ENCODE measurements at regions not wholly inside any gene's neighbourhood (a gene's known extent, or its start where the extent isn't known, plus 50 kb on each side); places are given as distances from the start of the nearest gene placed in this dataset.
A peak's percentile ranks its signal among the peaks of the same experiment; 100 is the strongest.

DNA sequence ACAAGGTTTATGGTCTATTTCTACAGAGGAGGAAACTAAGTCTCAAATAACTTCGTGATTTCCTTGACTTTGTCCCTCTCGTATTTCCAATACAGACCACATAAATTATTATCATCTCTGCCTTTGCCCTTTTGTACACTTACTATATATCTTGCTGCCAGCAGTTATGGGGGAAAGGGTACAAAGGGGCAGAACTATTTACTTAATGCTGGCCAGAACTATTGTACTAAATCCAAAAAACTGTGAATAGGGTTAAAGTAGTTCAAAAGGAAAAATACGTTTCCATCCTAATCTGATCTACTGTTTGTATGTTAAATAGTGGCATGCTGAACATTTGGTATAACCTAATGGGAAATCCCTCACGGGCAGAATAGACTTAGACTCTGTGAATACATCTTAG lies 537.3 kb upstream of the SEMA6D start:
- DNase-seq: no peak

DNA sequence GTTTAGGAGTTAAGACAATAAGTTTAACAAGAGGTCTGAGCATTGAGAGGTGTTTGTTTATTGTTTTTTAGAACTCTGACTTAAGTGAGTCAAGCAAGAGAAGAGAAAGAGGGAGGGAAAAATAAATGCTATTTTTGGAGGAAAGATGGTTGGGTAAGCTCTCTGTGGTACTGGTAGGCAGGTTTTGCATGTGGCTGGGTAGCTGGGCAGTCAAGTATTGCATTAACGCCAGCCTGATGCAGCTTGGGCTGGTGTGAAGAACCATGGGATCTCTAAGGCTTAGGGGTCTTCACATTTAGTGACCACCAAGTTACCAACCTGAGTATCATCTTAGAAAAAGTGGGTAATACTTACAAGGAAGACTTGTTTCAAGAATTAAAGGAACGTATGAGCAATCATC lies 534.5 kb upstream of the SEMA6D start:
- no peak for DNase-seq

DNA sequence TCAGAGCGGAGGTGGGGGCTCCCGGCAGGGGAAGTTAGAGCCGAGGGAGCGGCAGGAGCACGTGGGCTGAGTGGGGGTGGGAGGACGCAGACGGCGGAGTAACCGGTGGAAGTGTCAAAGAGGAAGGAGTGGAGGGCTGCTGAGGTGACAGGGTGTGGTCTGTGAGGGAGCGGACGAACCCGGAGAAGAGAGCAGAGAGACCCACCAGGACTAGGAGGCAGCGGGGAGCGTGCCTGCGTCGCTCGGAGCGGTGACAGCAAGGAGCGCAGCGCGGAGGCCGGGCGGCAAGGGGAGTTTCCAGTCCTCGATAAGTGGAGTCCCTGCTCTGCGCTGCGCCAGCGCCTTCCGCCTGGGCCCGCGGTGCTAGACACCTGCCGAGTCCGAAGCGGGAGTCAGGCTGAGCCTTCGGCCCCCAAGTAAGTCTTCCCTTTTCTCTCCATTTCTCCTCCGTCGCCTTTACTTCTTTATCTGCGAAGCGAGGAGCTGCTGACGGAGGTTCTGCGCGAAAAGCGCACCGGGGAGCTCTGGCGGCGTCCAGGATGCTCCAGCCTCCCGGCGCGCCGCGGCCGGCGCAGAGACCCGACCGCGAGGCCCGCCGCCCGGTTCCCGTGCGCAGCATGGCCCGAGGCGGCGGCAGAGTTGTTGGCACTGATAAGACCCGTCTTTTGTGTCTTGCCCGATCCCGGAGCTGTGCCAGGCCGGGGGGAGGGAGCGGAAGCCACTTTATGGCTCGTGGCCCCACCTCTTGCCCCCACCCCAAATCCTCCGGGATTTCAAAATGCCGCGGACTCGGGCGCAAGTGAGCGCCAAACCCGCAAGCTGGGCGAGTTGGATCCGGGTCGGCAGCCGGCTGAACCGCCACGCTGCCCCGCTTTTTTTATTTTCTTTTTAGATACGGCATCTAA lies 533.0 kb upstream of the SEMA6D start:
- no peak for DNase-seq

DNA sequence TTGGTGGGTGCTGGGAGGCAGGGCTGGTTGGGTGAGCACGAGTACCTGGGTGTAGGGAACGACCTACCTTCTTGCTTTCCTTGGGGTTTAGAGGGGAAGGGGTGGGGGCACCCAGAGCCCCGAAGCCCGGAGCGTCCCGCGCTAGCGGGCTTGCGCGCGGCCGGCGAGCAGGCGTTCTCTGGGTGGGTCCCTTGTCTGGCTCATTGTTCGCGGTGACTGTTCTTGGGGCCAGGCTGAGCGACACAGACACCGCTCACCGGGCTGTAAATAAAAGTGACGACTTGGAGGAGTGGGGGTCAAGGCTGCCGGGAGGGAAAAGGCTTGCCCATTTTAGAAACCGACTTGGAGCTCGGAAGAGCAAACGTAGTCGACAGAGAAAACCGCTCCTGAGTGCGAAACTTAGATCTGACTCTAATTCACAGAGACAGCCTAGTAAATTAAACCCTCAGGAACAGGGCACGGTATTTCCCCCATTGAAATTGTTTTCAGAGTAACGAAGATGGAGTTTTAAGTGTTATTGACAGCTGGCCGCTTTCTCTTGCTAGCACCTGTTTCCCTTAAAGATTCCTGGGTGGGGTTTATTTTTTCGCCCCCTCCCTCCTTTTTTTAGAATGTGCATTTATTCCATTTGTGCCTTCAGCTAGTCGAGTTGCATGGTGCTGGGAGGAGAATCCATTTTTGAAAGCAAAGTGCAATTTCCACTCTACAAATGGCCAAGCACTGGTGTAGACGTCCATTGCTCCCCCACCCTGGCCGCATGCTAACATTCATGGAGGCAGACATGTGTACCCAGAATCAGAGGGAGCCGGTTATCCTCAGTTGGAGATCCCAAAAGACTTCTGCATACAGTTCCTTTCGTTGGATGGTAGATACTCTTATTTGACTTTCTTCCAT lies 532.1 kb upstream of the SEMA6D start:
- DNase-seq: no peak

DNA sequence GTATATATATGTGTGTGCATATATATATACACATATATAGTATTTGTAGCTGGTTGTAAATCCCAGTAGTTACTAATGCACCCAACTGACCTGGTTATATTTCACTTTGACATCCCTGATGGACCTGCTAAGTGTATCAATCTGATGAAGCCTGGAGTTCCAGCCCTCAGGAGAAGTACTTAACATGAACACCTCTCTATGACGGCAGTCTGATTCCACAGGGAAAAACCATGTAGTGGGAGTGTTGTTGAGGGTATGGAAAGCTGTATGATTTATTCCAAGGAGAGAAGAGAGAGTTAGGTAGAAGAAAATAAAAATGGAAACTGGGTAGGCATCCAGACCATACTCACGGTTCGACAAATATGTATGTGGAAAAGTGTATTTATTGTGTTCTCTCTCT lies 531.2 kb upstream of the SEMA6D start:
- DNase-seq: no peak

DNA sequence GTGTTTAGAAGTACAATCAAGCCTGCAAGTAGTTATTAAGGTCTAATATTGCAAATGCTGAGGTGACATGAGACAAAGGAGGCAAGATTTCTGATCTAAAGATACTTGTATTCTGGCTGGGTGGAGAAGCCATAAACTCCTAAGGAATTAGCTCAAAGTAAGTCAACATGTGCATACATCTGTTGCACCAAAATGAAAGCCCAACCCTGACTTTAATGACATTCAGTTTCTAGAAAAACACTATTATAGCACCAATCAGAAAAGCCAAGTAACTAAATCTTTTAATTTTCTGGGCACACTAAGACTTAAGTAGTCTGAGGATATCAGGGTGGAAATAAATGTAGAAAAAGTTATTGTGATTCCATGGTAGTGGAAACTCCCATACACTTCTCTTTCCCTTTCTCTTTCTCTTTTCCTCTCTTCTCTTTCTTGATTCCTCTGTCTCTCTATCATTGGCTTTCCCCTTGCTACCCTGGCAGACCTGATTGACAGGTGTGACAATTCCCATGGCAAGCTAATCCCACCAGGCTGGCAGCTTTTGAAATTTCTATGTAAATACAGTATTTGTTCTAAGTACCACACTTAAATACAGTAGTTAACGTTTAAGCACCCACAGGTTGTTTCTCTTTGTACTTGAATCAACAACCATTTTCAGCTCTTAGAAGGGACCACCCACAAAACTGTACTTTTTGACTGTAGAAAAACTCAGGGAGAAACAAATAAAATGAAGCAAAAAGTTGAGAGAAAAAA lies 528.4 kb upstream of the SEMA6D start:
- DNase-seq: no peak

DNA sequence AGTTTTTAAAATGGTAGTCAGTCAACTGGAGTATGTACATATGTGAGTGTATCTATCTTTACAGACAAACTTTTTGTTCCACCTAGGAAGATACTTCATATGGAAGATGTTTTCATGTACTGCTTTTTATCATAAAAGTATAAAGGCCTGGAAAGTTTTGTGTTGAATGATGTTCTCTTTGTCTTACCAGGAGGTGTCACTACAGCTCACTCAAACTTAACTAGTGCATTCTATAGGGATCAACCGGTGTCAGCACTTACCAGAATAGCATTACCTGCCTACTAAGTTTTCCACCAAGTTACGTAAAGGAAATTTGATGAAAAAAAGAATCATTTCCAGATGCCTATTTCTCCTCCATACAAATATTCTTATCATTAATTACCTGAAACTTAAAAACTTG lies 522.6 kb upstream of the SEMA6D start:
- no peak for DNase-seq

DNA sequence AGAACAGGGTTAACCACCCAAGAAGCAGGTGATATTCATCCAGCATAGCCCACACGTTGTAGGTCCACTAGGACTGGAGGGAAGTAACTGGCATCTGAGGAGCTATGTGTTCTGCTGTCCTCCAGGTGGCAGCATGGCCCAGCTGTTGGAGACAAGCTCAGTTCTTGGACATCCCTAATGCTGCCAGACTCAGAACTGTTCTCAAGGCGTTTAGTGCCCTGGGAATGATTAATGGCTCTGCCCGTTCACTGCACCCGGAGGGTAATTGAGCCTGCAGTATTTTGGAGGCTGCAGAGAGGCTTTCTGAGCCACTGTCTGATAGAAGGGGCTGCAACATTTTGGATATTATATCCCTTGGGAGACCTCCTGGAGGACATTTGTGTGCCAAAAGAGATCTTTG lies 521.3 kb upstream of the SEMA6D start:
- peak; percentile 18 for DNase-seq

DNA sequence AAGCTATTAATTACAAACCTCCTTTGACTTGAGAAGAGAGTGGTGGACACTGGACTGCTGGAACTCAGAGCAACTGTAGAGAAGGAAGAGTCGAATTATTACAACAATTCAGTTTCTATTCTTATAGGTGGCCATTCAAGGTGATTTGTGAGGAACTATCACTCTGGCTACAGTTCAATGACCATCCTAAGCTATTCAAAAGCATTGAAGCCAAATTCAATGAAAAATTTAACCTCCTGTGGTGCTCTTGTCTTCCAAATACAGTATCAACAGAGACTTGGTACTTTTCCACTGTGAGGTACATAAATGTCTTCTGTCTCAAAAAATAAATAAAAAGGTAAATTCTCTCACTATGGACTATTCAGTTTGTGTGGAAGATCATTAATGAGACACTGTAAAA lies 513.3 kb upstream of the SEMA6D start:
- DNase-seq: no peak

DNA sequence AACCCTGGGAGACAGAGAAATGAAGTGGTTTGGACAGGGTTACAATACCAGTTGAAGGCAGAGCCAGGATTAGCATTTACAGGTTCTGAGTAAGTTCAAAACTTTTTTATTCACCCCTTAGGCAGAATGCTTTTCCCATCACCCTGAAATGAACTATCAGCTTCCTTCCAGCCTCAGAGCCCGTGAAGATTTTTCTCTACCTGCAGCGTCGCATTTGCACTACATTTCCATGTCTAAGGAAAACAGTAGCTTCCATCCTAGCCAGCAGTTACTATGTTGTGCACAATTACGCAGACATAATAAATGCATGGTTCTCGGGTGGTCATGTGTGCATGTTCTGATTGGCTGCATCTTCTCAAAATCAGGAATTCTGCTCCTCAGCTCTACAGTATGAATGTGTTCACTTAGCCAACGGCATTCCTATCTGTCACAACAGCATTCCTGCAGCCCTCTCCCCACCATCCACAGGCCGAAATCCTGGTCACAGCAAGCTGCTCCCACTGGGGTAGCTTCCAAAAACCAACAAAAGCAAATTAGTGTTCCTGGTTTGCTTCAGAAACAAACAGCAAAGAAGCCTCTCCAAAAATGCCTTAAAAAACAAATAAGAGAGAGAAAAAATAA lies 510.8 kb upstream of the SEMA6D start:
- no peak for DNase-seq

DNA sequence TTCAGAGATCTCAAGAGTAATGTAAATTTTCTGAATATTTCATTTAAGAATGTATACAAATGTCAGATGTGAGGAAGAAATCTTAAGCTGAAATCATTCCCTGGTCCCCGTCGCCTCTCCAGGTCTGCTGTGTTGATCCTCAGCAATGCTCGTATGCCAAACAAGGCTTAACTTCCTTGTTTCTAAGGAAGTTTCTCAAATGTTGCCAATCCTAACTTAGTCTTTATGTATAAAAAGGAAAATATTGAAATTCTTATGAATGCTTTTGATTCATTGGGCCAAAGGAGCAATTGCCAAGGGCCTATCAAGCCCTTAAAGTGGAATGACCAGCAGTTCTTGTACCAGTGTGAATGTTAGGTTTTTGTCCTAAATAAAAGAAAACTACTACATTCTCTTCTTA lies 507.7 kb upstream of the SEMA6D start:
- no peak for DNase-seq

DNA sequence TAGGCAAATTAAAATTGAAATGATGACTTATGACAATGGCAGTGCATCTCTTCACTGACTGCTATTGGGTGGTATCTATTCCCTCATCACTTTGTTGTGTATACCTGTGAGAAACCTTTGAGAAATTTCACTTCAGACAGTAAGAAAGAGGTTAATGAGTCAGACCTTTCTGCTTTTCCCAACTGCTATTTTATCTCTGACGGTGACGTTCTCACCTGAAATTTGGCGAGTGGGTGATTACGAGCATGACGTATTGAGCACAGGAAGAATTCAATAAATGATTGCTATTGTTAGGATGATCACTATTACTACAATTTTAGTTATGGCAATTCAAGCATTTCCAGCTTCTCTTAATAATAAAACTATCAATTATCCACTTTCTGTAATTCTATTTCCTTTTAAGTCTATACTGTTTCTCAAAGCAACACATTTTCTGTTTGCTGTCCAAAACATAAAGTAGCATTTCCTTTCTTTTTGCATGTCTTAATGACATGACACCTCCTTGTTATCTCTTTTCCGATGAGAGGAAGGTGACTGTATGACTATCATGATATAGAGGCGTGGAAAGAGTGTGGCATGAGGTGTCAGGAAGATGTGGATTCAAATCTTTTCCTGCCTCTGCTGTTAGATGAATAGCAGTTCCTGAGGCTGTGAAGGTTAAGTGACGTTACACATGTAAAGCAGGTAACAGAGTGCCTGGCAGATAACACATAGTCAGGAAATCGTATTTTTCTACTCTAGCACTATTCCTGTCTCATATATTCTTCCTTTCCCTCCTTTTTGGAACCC lies 504.9 kb upstream of the SEMA6D start:
- no peak for DNase-seq

DNA sequence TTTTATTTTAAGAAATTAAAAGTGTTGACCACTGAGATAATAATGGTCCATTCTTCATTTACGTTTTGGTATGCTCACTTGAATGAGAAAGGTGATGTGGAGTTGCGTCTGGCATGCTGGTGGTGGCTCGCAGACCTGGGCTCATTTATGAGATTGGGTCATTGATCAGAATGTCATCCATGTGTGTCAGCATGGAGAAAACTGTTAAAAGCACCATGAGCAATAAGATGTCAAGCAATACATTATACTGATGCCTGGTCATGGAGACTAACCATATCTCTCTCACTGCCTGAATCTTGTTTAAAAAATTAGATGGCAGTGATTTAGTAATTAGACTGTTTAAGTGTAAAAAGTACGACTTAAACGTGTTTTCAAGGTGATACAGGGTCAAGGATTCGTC lies 503.4 kb upstream of the SEMA6D start:
- DNase-seq: no peak

DNA sequence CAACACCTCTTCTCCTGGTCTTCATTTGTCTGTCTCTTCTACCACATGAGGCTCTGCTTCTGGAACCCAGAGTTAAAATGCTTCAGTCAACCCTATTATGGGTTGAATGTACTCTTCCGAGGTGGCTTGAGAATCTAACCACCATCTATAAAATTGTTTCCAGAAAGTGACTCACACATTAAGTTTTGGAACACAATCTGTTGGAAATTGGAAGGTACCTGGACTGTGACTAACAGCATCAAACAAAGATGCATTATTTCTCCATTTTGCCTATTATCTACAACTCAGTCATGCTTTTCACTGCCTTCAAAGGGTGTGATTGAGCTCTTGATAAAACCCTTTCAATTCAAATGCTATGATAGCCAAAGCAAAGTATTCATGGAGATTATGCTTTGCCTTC lies 499.0 kb upstream of the SEMA6D start:
- DNase-seq: no peak

DNA sequence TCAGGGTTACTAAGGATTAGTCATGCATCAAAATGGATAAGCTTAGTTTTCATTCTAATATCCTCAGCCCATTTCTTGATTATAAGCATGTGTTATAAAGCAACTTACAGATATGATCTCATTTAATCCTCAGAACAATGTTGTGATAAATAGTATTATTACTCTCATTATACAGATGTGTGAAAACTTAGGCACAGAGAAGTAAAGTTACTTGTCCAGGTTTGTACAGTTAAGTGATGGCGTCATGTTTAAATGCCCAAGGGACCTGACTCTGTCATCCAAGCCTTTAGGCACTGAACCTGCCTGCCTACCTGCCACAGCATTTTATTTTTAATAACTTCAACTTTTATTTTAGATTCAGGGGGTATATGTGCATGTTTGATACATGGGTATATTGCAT lies 472.9 kb upstream of the SEMA6D start:
- no peak for DNase-seq

DNA sequence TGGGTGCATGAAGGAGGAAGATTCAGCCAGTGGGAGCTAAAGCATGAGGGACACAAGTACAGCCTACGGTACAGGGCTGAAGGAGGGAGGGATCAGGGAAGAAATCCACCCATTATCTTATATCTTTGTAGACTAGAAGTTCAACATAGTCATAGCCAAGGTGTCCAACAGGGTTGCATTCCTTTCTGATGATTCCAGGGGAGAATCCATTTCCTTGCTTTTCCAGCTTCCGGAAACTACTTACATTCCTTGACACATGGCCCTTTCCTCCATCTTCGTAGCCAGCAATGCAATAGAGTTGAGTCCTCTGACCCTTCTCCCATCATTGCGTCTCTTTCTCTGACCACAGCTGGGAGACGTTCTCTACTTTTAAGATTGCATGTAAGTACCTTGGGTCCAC lies 471.0 kb upstream of the SEMA6D start:
- DNase-seq: no peak

DNA sequence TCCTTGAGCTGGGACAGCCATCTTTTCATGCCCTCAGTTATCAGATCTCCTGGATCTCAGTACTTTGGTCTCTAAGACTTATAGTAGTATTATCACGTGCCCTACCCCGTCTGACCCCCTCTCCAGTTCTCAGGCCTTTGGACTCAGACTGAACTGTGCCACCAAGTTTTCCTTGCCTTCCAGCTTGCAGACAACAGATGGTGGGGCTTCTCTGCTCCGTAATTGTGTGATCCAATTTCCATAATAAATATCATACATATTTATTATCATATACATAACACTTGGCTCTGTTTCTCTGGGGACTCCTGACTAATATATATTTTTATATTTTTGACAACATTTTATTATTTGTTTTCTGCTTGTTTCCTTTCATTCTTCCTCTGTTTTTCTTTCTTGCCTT lies 458.8 kb upstream of the SEMA6D start:
- no peak for DNase-seq

DNA sequence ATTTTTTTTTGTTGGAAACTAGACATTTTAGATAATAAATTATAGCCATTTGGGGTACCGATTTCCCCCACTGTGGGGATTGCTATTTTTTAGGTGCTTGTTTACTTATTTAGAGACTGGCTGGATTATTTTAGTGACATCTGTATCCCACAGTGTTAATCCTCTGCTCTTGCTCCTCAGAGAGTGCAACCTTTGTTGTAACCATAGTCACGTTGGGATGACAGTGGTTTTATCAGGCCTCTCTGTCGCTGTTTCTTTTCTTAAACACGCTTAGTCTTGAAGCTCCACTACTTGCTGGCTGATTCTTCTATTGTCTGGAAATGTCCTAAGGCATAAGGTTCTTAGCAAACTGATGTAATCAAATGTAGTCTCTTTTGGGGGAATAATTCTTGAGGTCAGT lies 451.6 kb upstream of the SEMA6D start:
- no peak for DNase-seq

DNA sequence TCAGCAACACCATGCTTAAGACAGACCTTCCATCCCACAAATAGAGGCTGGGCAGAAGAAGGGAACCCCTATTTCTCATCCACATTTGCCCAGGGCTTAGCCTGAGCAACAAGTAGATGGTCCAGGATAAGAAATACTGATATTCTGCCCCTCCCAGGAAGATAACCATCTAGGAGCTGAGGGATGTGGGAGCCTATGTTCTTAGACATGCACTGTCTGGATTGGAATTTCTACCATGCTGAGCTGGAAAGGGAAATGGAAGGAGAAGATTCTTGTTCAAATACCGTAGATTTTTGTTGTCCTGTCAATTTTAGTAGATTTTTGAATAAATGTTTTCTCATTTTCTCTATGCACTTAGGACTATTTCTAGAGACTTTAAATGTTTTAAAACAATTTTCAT lies 450.7 kb upstream of the SEMA6D start:
- no peak for DNase-seq

DNA sequence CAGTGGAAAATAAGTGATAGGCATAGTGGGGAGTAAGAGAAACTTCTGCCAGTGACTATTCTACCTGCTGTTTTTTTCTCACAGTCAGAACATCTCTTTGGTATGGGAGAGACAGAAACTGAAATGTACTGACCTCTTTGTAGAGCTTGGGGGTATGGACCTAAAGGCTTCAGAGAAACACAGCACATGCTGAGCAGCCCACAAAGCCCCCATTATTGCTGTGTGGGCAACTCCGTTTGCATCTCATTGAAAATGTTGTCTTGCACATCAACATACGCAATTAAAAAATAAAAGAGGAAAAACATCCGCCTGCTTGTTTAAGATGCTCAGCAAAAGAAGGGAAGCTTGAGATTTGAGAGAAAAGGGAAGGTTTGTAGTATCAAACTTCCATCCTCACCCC lies 443.4 kb upstream of the SEMA6D start:
- no peak for DNase-seq

DNA sequence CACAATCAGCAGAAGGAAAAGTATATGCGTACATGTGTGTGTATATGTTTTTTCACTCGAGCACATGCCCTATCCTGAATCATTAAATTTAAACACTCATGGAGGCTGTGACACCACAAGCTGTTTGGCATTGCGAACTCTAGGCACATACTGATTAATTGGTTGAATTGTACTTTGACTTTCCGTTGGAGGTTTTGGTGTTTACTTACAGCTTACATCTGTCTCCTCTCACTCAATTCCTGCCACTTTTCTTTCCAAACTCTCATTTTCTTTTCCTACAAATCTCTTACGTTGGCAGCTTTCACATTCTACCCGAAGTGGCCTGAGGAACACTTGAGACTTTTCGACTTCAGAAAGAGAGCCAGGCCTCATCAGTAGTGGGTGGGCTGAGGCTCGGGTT lies 434.1 kb upstream of the SEMA6D start:
- no peak for DNase-seq

DNA sequence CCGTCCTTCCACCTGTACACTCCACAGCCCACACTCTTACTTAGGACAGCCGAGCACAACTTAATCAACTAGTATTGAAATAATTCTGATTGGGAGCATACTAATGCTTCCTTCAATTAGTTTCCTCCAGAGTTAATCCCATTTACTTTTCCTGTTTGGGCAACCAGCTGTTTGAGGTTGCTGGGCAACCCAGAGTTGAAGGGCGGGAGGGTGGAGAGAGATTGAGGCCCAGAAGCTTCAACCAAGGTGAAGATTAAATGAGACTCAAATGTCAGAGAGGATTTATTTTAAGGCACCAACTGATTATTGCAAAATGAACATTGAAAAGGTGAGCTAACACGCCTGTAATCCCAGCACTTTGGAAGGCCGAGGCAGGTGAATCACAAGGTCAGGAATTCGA lies 428.5 kb upstream of the SEMA6D start:
- DNase-seq: no peak

Measured in activated CD8-positive, alpha-beta memory T cell treated with anti-CD3 and anti-CD28 coated beads, Interleukin-2, amount 50 U/mL, for 4 hours (primary cell).